ENCODE measurements at regions not wholly inside any gene's neighbourhood (a gene's known extent, or its start where the extent isn't known, plus 50 kb on each side); places are given as distances from the start of the nearest gene placed in this dataset.

DNA sequence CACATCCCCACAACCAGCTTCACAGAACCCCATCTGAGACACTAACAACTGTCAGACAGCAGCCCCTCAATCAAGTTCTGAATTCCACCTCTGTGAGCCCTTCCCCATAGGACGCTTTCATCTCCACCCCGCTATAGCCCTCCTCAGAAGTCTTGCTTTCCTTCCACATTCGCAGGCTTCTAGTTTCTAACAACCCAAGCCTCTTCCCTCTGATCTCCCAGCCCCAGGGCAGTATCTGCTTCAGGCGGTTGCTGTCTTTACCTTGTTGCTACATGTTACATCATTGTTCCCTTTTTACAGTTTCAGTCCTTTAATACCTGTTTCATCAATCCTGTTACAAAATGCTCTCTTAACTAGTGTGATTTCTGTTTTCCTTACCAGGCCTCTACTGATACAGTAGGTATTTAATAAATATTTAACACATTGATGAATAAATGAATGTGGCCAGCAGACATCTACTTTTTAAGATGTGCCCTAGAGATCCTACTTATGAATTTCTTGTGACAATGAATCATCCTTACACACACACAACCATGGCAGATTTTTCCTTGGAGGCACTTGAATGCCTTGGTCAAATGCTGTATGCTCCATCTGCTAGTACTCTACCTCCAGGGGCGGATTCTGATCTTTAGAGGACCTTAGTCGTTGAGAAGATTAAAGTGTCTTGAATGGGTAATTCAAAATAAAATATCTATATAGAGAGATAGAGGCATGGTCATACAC is 164.7 kb upstream of the SLIT2 start:
- intact Hi-C loops (cut with DNase I; ENCODE audit: low total_unique reads) = no loop called here
- no peak for DNase-seq
- 76 to 88% (median 82%) methylated on average over 6 of the region's 6 CpGs for WGBS, 5 donors
- TF ChIP-seq, protein P1, sequence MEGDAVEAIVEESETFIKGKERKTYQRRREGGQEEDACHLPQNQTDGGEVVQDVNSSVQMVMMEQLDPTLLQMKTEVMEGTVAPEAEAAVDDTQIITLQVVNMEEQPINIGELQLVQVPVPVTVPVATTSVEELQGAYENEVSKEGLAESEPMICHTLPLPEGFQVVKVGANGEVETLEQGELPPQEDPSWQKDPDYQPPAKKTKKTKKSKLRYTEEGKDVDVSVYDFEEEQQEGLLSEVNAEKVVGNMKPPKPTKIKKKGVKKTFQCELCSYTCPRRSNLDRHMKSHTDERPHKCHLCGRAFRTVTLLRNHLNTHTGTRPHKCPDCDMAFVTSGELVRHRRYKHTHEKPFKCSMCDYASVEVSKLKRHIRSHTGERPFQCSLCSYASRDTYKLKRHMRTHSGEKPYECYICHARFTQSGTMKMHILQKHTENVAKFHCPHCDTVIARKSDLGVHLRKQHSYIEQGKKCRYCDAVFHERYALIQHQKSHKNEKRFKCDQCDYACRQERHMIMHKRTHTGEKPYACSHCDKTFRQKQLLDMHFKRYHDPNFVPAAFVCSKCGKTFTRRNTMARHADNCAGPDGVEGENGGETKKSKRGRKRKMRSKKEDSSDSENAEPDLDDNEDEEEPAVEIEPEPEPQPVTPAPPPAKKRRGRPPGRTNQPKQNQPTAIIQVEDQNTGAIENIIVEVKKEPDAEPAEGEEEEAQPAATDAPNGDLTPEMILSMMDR (IDR thresholded peaks at IDR 0.05) = no peak
- TF ChIP-seq EP300 (IDR thresholded peaks at IDR 0.05) (no peak), POLR2AphosphoS5 (IDR thresholded peaks at IDR 0.05) (no peak), POLR2A (IDR thresholded peaks at IDR 0.05) (no peak)
- H3K4me1 ChIP-seq = no peaks in the 10 kb centered on the region
- H3K36me3 ChIP-seq = no peaks in the 10 kb centered on the region
- no peak overlapping the region for H3K27ac ChIP-seq
- no peaks in the 10 kb centered on the region for H3K27me3 ChIP-seq
- no peaks in the 10 kb centered on the region for H3K9me3 ChIP-seq
- H3K4me3 ChIP-seq = no peak overlapping the region

DNA sequence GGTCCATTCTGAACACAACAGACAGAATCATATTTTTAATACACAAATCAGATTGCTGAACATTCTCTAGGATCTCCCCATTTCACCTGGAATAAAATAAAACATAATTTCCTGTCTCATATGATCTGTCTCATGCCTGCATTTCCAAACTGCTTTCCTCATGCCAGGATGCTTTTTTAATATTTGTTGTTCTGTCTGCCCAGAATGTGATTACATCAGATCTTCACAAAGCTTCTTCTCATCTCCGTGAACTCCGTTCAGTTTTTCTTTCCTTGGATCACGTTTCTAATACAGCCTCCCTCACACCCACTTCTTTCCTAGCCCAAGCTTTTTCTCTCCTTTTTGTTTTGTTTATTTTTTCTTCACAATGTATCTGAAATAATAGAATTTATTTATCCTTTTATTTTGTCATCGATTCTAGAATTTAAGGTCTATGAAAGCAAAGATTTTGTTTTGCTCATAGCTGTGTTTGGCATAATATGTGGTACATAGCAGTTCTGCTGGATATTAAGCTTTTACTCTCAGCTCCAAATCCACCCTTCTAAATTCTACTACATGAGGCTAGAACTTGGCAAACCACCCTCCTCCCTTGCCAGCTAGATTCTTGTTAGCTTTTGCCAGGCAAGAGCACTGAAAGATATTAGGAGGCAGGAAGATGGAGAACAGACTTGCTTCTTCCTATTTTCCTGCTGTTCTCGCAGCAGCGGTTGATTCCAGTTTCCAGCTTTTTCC is 165.5 kb upstream of the SLIT2 start:
- TF ChIP-seq EP300 (IDR thresholded peaks at IDR 0.05) = no peak
- TF ChIP-seq, protein P1 (IDR thresholded peaks at IDR 0.05) = no peak
- no peak for TF ChIP-seq POLR2A (IDR thresholded peaks at IDR 0.05)
- no peak for TF ChIP-seq POLR2AphosphoS5 (IDR thresholded peaks at IDR 0.05)
- 66 to 83% (median 76%) methylated on average over 6 of the region's 6 CpGs for WGBS, 5 donors
- Histone ChIP-seq H3K4me3 (no peak overlapping the region), H3K27ac (no peak overlapping the region), H3K9me3 (no peaks in the 10 kb centered on the region), H3K4me1 (no peaks in the 10 kb centered on the region), H3K27me3 (no peaks in the 10 kb centered on the region), H3K36me3 (no peaks in the 10 kb centered on the region)
- intact Hi-C loops (cut with DNase I; ENCODE audit: low total_unique reads) = no loop called here
- no peak for DNase-seq

DNA sequence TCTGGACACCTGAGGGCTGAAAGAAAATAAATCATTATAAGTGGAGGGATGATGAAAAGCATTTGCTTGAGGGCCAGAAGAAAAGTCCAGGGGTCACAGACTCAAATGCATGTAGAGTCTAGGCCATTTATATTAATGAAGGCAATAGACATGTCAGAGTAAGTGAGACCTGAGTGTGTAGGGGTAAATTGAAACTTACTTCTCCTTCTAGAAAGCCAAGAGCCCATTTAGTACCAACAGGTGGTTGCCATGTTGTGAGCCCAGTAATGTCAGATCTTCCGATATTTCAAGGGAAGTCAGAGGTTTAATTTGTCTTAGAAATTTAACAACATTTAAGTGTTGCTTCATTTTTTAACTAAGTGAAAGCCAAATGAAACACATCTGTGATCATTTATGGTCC is 166.1 kb upstream of the SLIT2 start:
- 80 to 97% (median 83%) methylated on average over 1 of the region's 1 CpG for WGBS, 5 donors
- TF ChIP-seq POLR2A (IDR thresholded peaks at IDR 0.05) (no peak), POLR2AphosphoS5 (IDR thresholded peaks at IDR 0.05) (no peak)
- TF ChIP-seq, protein P1 (IDR thresholded peaks at IDR 0.05) = no peak
- intact Hi-C loops (cut with DNase I; ENCODE audit: low total_unique reads) = no loop called here

DNA sequence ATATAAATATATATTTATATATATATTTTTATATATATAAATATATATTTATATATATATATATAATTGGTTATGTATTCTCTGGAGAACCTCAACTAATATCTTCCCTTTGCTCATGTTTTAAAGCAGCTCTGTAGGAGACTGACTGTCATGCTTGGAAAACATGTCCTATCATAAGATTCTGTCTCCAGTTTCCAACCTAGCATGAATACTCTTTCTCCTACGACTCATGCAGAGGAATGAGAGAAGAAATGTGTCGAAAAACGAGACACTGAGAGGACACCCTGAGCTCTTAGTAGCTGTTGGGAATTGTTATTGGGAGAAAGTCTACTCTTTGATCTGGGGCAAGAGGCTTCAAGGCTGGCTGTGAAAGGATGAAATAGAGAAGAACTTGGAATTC is 166.5 kb upstream of the SLIT2 start:
- intact Hi-C loops (cut with DNase I; ENCODE audit: low total_unique reads) = no loop called here
- TF ChIP-seq POLR2AphosphoS5 (IDR thresholded peaks at IDR 0.05) = no peak
- TF ChIP-seq EP300 (IDR thresholded peaks at IDR 0.05) = no peak
- TF ChIP-seq, protein P1 (IDR thresholded peaks at IDR 0.05) = no peak
- no peak for TF ChIP-seq POLR2A (IDR thresholded peaks at IDR 0.05)
- Histone ChIP-seq H3K4me1 (no peaks in the 10 kb centered on the region), H3K27ac (no peak overlapping the region), H3K36me3 (no peaks in the 10 kb centered on the region), H3K27me3 (no peaks in the 10 kb centered on the region), H3K9me3 (no peaks in the 10 kb centered on the region), H3K4me3 (no peak overlapping the region)
- 88 to 96% (median 93%) methylated on average over 3 of the region's 3 CpGs for WGBS, 5 donors
- no peak for DNase-seq

More for the DNA sequence above, 166.1 kb upstream of the SLIT2 start:
- Histone ChIP-seq H3K36me3 (no peaks in the 10 kb centered on the region), H3K27me3 (no peaks in the 10 kb centered on the region), H3K27ac (no peak overlapping the region), H3K4me3 (no peak overlapping the region), H3K4me1 (no peaks in the 10 kb centered on the region), H3K9me3 (no peaks in the 10 kb centered on the region)
- DNase-seq = no peak
